OCI-M1 (cell line): ENCODE measurements at regions not wholly inside any gene's neighbourhood (a gene's known extent, or its start where the extent isn't known, plus 50 kb on each side); places are given as distances from the start of the nearest gene placed in this dataset.
A peak's percentile ranks its signal among the peaks of the same experiment; 100 is the strongest.
"Not testable (repeated sequence)": the region's sequence is repeated elsewhere in the genome, so short reads cannot be mapped to it uniquely, and the experiment has no call there.

Experiments
- DNase-seq: peaks from one replicate; lab custom pipeline; 2025; lab: John Stamatoyannopoulos, UW

GRCh38 chr5:86977190-86977589, 290.5 kb upstream of the RASA1 start:
- DNase-seq = no peak

GRCh38 chr5:86977808-86978207, 289.9 kb upstream of the RASA1 start:
- no peak for DNase-seq

GRCh38 chr5:86979811-86980411, 287.8 kb upstream of the RASA1 start:
- peak; percentile 18 for DNase-seq

GRCh38 chr5:86981898-86982297, 285.8 kb upstream of the RASA1 start:
- no peak for DNase-seq

DNA sequence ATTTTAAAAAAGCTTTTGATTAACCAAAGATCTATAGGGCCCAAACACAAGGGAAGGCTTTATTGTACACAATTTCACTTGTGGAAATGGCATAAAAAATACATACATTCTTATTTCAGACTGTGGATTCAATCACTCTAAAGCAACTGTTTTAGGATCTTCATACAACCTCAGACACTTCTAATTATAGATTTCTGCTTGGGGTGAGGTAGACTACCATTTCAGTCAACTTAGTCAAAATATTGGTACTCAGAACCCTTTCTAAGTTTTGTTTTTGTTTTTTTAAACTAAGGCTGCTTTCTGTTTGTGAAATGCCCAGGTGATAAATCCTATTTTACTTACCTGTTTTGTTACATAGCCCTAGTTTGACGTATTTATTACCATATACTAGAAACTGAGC, 284.5 kb upstream of the RASA1 start:
- DNase-seq = no peak

GRCh38 chr5:86986837-86987236, 280.8 kb upstream of the RASA1 start:
- no peak for DNase-seq

DNA sequence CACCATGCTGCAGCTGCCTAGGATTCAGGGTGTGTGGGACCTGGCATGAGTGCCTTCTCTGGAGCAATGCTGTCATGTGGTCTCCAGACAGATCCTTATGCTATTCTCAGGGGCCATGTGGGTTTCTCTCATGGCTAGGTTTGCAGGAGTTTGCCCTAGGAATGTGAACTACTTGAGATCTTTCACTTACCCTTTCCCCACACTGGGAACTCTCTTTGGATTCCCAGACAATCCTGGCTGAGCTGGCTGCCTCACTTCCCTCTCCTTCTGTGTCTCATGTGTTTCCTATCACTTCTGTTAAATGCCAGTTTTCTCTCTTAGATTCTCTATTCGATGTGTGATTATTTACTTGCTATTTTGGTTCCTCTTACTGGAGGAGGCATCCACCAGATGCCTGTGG, 270.2 kb upstream of the RASA1 start:
- no peak for DNase-seq

GRCh38 chr5:86999951-87000350, 267.7 kb upstream of the RASA1 start:
- no peak for DNase-seq

DNA sequence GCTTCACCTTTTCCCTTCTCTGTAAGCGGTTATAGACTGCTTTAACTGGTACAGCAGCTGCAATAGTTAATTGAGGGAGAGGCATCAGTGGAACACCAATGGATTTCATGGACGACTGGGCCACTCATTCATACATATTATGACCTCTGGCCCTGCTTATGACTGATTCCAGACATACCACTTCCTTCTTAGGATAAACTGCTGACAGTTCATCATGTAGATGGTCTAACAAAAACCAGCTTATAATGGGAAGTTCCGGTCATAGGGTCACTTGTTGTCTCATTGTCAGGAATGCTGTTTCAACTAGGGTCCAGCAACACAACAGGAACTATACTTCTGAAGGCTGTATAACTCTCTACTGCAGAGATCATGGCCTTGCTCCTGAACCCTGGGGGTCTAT, 265.2 kb upstream of the RASA1 start:
- DNase-seq = no peak

DNA sequence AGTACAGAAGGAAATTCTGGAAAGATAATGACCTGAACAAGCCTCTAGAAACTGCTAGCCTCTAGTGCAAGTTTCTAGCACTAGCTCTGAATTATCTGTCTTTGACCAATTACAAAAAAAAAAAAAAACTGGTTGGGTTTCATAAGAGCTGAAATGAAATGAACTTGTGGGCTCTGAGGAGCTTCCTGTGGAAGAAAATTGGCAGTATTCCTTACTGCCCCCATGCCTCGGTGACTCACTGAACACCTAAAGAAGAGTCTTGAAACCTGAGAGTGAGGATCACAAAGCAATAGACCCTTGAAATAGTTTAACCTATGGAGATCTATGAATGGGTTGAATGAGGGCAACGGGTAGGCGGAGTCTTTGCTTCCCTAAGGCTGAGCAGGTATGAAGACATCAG, 263.6 kb upstream of the RASA1 start:
- no peak for DNase-seq

GRCh38 chr5:87007737-87008136, 259.9 kb upstream of the RASA1 start:
- DNase-seq = no peak

DNA sequence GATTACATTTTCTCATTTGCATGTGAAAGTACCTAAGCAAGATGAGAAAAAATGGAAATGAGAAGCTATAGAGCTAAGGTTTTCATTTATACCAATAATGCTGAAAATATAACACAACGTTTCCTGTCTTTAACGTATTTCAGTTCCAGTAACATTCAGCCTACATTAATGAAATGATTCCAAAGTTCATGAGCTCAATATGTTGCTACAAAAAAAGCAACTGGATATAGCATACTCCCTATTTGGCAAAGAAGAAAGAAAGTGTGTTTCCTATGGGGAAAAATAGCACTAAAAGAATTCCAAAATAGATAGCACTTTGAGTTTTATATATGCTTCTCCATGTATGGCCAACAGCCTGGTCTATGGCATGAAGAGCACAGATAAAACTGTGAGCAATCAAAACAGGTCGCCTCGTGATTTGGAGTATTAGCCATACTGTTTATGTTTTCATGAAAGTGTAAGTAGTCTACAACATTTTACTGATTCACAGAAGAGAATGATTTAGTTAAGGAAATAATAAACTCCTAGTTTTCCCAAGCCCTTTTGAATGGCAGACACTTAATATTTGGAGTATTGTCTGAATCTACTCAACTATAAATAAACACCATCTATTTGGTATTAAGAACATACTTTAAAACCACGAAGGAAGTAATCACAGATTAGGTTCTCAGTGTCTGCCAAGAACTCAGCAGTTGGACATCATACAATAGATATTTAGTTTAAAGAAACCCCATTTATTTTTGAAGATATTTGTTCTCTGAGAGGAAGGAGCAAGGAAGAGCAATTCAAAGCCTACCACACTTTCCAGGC, 258.7 kb upstream of the RASA1 start:
- DNase-seq = no peak

- DNase-seq = no peak
Measured at GRCh38 chr5:87010736-87011135, 256.9 kb upstream of the RASA1 start.

GRCh38 chr5:87015901-87016300, 251.8 kb upstream of the RASA1 start:
- DNase-seq = peak; percentile 70

DNA sequence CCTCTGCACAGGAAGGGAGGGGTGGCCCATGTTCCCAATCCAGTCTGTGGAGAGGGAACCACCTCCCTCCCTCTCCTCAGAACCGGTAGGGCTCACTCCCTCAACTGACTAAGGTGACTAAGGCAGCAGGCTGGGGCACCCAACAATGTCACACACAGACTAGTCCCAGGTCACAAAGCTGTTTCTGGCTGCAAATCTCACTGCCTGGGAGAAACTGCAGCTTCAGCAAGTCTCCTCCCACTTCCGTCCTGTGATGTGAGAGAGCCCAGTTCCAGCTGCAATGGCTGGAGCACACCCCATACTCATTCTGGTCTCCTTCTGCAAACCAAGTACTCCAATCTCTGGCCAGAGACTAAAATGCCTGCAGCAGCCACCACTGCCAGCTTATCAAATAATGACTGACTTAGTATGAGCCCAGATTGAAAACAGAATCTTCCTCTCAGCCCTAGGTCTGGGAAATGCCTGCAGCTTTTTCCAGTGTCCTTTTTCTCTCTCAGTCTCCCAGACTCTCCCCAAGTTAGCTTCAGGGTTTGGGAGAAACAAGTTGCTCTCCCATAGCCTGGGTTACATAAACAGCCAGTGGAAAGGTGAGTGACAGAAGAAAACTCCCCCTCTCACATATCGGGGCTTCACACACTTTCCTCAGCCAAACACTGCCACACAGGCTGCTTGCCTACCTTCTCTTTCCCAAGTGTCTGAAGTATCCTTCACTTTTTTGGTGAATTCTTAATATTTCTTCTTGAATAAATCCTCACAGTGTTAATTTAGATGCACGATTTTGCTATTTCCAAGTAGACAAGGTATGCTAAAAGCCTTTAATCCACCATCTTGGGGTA, 247.4 kb upstream of the RASA1 start:
- DNase-seq = peak; percentile 54

DNA sequence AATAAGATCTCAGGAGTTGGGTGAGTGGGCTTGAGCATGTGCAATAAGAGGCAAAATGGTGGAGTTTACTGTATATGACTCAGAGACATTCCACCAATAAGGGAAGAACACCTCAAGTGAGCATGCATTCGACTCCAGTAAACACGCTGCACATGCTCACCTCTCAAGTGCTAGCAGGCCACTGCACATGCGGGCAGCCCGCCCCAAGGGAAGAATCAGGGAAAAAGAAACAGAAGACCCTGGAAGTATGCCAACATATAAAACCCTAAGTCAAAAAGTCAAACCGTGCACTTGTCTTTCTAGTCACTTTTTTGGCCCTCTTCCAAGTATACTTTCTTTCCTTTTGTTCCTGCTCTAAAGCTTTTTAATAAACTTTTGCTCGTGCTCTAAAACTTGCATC, 245.3 kb upstream of the RASA1 start:
- peak; percentile 21 for DNase-seq

GRCh38 chr5:87027570-87027969, 240.1 kb upstream of the RASA1 start:
- no peak for DNase-seq

DNA sequence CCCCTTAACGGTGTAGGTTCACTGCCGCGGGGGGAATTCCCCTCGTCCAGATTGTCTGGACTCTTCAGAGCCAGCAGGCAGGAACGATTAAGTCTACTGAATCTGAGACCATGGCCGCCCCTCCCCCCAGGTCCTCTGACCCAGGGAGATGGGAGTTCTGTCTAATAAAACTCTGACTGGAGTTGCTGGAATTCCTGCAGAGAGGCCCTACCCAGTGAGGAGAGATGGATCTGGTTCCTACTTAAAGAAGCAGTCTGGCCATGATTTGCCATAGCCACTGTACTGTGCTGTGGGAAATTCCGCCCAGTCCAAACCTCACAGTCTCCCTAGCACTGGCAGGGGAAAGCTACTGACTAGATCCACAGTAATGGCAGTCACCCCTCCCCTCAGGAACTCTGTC, 237.7 kb upstream of the RASA1 start:
- no peak for DNase-seq

DNA sequence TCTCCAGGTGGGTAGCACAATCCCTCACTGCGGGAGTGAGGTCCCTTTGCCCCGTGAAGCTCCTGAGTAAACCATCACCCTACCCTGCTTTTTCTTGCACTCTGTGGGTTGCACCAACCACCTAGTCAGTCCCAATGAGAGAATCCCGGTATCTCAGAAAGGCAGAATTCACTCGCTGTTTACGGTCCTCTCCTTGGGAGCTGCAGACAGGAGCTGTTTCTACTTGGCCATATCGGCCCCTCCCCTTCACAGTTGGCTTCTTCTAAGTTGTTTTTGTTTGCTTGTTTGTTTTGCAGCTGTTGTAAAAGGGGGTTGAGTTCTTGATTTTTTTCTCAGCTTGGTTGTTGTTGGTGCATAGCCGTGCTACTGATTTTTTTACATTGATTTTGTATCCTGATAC, 237.0 kb upstream of the RASA1 start:
- DNase-seq = no peak

- no peak for DNase-seq
Measured at GRCh38 chr5:87034557-87034956, 233.1 kb upstream of the RASA1 start.

DNA sequence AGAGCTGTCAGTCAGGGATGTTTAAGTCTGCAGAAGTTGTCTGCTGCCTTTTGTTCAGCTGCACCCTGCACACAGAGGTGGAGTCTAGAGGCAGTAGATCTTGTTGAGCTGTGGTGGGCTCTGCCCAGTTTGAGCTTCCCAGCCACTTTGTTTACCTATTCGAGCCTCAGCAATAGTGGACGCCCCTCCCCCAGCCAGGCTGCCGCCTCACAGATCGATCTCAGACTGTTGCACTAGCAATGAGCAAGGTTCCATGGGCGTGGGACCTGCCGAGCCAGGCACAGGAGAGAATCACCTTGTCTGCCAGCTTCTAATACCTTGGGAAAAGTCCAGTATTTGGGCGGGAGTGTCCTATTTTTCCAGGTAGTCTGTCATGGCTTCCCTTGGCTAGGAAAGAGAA, 225.1 kb upstream of the RASA1 start:
- no peak for DNase-seq

DNA sequence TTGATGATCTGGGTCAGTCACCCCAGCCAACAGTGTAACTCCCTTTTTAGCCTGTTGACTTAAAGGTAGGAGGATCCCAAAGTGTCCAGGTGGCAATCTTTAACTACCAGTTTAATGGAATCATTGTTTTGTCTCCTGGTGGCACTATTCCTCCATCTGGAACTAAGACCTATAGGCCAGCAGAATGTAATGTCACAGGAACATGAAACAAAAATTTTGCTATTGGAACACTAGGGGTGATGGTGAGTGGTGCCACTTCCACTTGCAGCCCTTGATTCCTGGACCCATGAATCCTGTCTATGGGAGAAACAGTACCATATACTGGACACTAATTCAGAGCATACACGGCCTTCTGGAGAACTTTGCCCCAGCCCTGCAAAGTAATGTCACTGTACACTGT, 219.5 kb upstream of the RASA1 start:
- DNase-seq = no peak

DNA sequence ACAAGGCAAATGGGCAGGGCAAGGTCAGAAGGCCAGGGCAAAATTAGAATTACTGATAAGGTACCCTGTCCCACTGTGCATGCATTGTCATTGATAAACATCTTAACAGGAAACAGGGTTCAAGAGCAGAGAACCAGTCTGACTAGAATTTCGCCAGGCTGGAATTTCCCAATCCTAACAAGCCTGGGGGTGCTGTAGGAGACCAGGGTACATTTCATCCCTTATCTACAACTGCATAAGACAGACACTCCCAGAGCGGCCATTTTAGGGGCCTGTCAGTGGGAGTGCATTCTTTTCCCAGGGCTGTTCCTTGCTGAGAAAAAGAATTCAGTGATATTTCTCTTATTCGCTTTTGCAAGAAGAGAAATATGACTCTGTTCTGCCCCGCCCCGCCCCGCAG, 218.7 kb upstream of the RASA1 start:
- not testable (repeated sequence) for DNase-seq
